ENCODE measurements at regions not wholly inside any gene's neighbourhood (a gene's known extent, or its start where the extent isn't known, plus 50 kb on each side); places are given as distances from the start of the nearest gene placed in this dataset.

DNA sequence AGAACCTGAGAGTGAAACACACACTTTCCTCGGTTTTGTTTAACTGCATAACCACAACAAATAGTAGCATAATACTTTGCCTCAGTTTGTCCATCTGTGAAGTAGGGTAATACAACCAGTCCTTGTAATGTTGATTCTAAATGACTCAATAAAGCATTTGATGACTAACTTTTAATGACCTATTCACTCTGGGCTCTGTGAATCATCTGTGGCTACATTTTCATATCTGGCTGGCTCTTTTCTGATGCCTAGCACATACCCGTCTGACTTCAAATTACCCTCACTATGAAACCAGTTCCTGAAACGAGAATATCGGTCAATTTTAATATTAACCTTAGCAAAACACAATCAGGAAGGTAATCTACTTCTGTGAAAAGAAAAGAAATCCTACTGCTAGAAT is 151.0 kb downstream of the SH2D1A start:
- DNase-seq (ENCODE audit: low read depth): no peak
- no peak overlapping the region for H3K4me3 ChIP-seq (ENCODE audit: low read depth, low read length)
- TF ChIP-seq, protein P1, sequence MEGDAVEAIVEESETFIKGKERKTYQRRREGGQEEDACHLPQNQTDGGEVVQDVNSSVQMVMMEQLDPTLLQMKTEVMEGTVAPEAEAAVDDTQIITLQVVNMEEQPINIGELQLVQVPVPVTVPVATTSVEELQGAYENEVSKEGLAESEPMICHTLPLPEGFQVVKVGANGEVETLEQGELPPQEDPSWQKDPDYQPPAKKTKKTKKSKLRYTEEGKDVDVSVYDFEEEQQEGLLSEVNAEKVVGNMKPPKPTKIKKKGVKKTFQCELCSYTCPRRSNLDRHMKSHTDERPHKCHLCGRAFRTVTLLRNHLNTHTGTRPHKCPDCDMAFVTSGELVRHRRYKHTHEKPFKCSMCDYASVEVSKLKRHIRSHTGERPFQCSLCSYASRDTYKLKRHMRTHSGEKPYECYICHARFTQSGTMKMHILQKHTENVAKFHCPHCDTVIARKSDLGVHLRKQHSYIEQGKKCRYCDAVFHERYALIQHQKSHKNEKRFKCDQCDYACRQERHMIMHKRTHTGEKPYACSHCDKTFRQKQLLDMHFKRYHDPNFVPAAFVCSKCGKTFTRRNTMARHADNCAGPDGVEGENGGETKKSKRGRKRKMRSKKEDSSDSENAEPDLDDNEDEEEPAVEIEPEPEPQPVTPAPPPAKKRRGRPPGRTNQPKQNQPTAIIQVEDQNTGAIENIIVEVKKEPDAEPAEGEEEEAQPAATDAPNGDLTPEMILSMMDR (IDR thresholded peaks at IDR 0.05; ENCODE audit: control insufficient read depth, extremely low read depth, insufficient read depth): no peak

DNA sequence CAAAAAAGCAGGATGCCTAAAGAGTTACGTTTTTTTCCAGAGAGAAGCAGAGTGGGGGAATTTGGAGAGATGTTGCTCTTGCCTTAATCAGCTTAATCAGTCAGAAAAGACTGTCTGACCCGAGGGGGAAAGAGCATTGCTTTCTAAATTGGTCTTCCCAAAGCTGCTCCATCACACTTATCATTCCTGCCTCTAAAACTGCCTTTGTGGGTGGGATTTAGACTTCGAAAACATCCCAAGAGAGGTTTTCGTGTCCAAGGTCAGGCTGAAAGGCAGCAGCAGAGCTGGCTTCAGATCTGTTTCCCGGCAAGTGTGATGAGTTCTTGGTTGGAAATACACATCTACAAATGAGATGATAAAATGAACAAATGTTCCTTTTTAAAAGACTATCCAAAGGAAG is 155.2 kb downstream of the SH2D1A start:
- no peak overlapping the region for H3K4me3 ChIP-seq (ENCODE audit: low read depth, low read length)
- no peak for DNase-seq (ENCODE audit: low read depth)
- TF ChIP-seq, protein P1 (IDR thresholded peaks at IDR 0.05; ENCODE audit: control insufficient read depth, extremely low read depth, insufficient read depth): no peak

DNA sequence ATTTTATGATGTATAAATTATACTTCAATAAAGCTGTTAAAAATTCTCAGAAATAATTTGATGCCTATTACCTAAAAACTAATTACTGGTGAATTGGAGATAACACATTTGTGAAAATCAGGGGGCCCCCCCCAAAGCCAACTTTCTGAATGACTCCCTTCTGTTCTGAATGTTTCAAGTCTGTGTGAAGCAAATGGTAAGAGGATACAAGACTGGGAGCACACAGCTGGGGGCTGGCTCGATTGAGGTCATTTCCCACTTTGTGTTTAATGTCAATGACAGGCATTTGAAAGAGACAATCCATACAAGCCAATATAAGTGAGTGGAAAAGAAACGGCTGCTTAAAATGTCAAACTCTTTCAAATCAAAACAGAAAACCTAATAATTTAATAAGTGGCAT is 155.8 kb downstream of the SH2D1A start:
- no peak overlapping the region for H3K4me3 ChIP-seq (ENCODE audit: low read depth, low read length)
- no peak for DNase-seq (ENCODE audit: low read depth)
- TF ChIP-seq, protein P1 (IDR thresholded peaks at IDR 0.05; ENCODE audit: control insufficient read depth, extremely low read depth, insufficient read depth): no peak

DNA sequence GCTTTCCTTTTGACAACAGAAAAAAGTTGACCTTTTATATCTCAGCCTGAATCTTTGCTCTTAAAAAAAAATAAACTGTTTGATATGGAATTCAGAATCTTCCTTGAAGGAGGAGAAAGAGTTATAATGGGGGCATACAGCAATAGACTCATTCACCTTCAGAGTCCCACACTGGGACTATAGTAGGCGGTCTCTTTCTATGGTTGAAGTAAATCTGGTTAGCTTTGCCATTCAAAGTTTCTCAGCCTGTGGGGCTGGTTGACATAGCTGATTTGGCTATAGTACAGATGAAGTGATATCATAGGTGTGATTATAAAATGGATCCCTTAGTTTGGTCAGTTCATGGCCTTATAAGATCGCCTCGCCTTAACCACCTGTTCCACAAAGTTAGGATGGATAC is 156.2 kb downstream of the SH2D1A start:
- no peak for DNase-seq (ENCODE audit: low read depth)
- no peak overlapping the region for H3K4me3 ChIP-seq (ENCODE audit: low read depth, low read length)
- TF ChIP-seq, protein P1 (IDR thresholded peaks at IDR 0.05; ENCODE audit: control insufficient read depth, extremely low read depth, insufficient read depth): no peak

DNA sequence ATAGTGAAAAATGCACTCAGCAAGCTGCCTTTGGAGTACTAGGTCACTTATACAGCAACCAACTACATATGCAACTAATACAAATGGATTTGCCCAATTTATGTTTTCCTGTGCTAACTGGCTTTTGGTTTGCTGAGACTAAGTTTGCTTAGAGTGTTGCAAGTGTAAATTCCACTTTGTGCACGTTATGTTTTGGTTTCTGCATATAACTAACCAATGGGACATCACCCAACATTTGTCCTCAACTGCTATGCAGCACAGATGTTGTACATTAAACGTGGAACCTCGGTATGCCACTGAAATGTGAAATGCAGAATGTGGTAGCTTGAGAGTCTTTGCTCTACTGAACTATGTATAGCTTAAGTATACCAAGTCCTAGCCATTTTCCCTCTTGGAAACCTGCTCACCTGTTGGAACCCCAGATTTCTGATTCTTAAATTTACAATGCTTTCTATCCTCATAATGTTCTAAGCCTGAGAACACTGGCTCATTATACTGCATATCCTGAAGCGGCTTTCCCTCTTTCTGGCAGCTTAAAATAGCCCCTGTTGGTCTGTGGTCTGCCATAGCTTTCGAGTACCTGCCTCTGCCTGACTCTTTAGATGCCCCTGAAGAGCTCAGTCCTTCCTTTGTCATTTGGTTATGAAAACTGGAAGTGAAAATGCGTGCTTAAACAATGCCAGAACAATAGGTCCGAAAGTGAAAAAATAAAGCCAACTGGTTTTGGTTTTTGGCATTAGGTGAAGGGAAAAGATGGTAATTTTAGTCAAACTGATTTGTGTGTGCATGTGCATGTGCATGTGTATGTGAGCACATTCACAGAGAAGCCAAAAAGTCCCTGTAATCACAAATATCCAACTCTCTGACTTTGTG is 158.0 kb downstream of the SH2D1A start:
- no peak overlapping the region for H3K4me3 ChIP-seq (ENCODE audit: low read depth, low read length)
- DNase-seq (ENCODE audit: low read depth): no peak
- TF ChIP-seq, protein P1 (IDR thresholded peaks at IDR 0.05; ENCODE audit: control insufficient read depth, extremely low read depth, insufficient read depth): no peak

DNA sequence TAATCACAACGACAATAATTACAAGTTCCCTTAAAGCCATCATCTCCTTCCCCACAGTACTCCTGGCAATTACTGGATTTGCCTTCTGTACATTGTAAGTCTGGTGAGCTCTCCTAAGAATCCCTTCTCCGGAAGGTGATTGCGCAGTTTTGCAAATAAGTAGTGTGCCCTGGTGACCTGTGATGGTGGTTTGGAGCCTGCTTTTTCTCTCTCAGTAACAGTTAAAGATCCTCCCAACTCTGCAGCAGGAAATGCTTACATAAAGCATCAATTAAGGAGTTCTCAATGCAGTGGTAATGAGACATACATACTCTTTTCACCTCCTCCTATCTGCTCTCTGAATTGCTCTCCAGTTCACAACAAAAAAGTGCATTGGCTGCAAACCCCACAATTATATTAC is 159.7 kb downstream of the SH2D1A start:
- DNase-seq (ENCODE audit: low read depth): no peak
- TF ChIP-seq, protein P1 (IDR thresholded peaks at IDR 0.05; ENCODE audit: control insufficient read depth, extremely low read depth, insufficient read depth): no peak

DNA sequence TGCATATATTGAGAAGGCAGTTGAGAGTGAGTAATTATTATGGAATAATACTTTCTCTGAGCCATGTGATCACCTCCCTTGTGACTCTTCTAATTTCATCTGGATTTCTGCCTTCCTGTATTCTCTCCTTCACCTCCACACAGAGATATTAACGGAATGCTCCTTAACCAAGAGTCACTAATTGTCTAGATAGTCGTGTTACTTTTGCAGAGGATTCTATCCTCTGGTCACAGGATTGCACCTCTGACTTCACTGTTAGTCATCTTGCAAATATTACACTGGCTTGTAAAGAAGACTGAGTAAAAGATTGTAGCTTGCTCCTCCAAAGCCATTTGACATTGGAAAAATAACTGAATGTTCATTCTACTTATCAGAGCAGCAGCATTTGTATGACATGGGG is 160.9 kb downstream of the SH2D1A start:
- DNase-seq (ENCODE audit: low read depth): no peak
- TF ChIP-seq, protein P1 (IDR thresholded peaks at IDR 0.05; ENCODE audit: control insufficient read depth, extremely low read depth, insufficient read depth): no peak
- H3K4me3 ChIP-seq (ENCODE audit: low read depth, low read length): no peak overlapping the region

More for the DNA sequence above, 159.7 kb downstream of the SH2D1A start:
- no peak overlapping the region for H3K4me3 ChIP-seq (ENCODE audit: low read depth, low read length)

Data from LNCaP clone FGC (cell line).